NCI-H2029 (cell line): ENCODE measurements at regions not wholly inside any gene's neighbourhood (a gene's known extent, or its start where the extent isn't known, plus 50 kb on each side); places are given as distances from the start of the nearest gene placed in this dataset.

Experiments
- DNase-seq: peaks from one replicate; lab custom pipeline; 2025; lab: John Stamatoyannopoulos, UW

DNA sequence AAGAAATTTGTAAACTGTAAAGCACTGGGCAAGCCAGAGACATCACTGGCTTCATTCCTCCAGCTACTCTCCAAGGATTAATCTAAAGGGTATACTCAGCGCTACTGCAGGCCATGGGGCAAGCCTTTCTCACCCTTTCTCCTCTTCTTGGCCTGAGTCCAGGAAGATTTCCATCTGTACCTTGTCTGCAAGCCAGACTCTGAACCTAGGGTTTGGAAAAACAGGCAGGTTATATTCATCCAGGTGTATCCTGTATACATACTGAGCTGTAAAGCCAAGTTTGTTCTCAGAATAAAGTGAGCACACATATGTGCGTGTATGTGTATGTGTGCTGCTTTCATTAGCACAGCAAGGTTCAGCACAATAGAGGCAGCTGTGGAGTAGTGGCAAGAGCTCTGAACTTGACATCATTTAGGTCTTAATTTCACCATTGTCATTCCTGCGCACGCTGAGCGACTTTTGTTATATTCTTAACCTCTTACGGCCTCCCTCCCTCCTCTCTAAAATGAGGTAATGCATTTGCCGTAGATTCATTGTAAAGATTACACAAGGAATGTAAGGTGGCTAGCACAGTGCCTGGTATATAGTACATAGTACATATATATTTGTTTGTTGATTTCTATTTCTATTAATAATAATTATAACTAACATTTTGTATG is 128.1 kb upstream of the JUN start:
- DNase-seq = no peak

DNA sequence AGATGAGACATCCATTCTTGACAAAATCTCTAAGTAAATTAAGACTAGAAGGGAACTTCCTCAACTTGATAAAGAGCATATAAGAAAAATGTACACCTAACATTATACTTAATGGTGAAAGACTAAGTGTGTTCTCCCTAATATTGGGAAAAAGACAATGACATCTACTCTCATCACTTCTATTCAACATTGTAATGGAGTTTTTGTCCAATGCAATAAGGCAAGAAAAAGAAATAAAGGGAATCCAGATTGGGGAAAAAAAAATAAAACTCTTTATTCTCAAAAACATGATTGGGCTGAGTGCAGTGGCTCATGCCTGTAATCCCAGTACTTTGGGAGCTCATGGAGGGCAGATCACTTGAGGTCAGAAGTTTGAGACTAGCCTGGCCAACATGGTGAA is 131.1 kb upstream of the JUN start:
- DNase-seq = no peak

- no peak for DNase-seq
Observed at GRCh38 chr1:58917436-58917835, 133.6 kb upstream of the JUN start.

- no peak for DNase-seq
Observed at GRCh38 chr1:58919226-58919958, 135.5 kb upstream of the JUN start.

- DNase-seq = no peak
Observed at GRCh38 chr1:58919959-58920321, 136.1 kb upstream of the JUN start.

- DNase-seq = no peak
Observed at GRCh38 chr1:58921342-58921741, 137.5 kb upstream of the JUN start.

DNA sequence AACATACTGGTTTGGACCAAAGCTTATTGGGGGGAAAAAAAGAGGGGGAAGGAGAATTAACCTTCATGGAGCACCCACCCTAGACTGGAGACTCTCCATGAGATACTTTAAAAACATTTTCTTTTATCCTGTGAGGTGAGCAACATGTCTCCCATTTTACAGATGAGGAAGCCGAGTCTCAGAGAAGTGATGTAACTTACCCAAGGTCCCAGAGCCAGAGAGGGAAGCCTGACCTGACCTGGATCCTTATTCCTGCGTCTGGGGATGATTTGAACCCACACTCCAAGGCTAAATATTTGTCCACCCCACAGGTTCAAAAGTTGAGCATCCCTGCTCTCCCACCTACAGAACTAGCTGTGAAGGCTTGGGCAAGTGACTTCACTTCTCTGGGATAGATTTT is 137.9 kb upstream of the JUN start:
- no peak for DNase-seq

DNA sequence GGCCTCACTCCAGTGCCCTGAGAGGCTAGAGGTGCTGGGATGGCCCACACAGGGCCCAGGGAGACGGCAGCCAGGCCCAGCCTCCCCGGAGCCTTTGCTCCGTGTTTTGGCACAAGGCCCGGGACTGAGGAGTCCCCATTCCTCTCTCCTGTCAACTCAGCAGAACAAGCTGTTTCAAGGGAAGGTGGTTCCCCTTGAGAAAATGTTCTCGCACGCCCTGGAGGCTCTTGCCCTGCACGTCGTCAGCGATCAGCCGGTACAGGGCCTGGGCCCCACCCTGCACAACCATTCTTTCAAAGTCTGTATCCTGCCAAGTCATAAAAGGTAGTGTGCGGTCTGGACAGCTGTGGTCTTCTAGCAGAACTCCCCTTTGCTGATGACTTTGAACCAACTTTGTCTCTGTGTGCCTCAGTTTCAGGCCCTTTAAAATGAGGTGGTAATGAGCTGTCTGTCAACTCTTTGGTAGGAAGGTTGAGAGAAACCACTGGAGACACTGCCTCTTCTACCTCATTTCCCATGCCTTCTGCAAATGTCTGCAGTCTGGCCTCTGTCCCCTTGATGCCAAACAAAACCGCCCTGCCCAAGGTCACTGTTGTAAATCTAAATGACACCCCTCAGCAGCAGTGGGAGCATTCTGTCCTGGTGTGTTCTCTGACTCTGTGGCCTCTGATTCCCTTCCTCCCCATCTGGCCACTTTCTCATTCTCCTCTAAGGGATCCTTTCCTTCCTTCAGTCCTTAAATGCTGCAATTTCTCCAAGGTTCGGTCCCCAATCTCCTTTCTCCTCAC is 138.6 kb upstream of the JUN start:
- DNase-seq = no peak

DNA sequence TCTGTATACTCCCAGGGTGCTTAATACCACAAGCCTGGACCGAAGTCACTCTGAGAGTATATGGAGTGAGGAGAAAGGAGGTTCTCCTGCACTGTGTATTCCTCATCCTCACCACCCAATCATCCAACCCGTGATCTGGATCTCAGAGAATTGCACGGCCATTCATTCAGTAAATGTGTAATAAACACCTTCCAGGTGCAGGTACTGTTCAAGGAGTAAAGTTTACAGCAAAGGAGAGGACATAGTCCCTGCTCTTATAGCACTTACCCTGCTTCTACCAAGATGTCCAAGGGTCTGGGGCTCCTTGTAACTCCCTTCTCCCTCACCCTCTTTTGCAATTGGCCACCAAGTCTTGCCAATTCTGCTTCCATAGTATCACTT is 139.2 kb upstream of the JUN start:
- no peak for DNase-seq

DNA sequence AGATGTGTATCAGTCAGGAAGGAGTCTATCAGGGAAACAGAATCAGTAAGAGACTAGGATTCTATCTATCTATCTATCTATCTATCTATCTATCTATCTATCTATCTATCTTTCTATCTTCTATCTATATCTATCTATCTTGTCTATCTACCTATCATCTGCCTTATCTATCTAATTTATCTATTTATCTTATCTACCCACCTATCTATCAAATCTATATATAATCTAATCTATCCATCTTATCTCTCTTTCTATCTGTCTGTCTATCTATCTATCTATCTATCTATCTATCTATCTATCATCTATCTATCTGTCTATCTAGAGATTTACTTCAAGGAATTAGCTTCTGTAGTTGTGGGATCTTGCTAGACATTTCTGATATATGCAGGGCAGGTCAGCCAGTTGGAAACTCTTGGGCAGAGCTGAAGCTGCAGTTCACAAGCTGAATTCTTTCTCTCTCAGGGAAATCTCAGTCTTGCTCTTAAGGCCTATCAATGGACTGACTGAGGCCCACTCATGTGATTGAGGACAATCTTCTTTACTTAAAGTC is 140.2 kb upstream of the JUN start:
- DNase-seq = no peak

DNA sequence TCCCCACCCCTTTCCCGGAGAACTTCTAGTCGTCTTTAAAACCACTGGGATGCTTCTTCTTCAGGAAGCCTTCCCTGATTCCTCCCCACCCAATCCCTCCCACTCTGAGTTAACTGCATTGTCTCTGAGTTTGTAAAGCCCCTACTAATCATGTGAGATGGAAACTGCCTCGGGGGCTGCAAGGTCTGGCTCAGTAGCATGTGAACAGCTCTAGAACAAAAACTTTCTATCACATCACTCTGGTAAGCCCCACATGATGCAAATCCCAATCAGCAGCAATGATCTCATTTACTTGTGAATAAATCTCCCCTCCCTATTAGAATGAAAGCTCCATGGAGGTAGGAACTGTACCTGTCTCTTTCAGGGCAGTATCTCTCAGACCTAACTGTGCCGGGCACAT is 141.0 kb upstream of the JUN start:
- no peak for DNase-seq

- no peak for DNase-seq
Observed at GRCh38 chr1:58925247-58925646, 141.4 kb upstream of the JUN start.

DNA sequence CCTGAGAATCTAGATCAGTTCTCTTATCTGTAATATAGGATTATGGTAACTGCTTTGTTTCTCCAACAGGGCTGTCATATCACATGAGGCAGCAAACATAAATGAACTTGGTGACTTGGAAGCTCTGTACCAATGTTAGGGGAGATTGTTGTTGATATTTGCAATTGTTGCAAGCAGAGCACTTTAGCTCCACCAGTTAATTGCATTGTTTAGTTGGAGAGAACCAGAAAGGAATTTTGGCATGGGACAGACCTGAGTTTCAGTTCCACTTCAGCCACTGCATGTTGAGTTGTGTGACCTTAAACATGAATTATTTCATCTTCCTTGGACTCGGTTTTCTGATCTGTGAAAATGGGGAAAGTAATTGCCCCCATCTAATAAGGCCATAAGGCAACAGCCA is 142.3 kb upstream of the JUN start:
- no peak for DNase-seq

GRCh38 chr1:58927041-58927721 is 143.3 kb upstream of the JUN start:
- DNase-seq = peak; percentile 91

DNA sequence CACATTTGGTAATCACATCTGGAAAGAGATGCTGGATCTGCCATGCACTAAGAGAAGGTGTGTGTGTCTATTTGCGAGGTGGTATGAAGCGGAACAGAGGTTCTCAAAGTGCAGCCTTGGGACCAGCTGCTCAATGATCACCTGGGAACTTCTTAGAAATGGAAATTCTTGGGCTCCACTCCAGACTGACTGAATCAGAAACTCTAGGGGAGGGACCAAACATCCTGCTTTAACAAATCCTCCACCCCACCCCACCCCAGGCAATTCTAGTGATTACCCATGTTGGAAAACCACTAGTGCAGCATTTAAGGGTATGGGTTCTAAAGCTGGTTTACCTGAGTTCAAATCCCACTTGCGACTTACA is 143.9 kb upstream of the JUN start:
- DNase-seq = no peak

DNA sequence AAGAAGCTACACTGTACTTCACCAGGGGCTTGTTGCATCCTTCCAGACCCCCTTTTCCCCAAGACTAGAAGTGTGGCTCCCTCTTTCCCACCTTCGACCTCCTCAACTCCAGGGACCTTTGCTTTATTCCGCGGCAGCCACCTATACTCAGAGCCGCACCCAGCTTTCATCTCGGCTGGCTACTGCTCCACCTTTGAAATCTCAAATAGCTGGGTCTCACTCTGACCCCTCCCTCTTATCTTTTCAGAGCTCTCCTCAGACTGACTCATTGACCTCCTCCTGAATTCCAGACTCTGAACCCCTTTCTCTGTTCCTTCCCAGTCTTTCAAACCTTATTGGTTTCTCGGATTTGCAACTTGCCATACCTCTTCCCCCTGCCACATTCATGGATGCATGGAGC is 144.7 kb upstream of the JUN start:
- no peak for DNase-seq

- DNase-seq = no peak
Observed at GRCh38 chr1:58929671-58930325, 146.0 kb upstream of the JUN start.

GRCh38 chr1:58931024-58931423 is 147.2 kb upstream of the JUN start:
- peak; percentile 50 for DNase-seq

- no peak for DNase-seq
Observed at GRCh38 chr1:58931756-58932155, 147.9 kb upstream of the JUN start.

GRCh38 chr1:58932859-58933598 is 149.2 kb upstream of the JUN start:
- peak; percentile 99 for DNase-seq

- DNase-seq = no peak
Observed at GRCh38 chr1:58933599-58933926, 149.7 kb upstream of the JUN start.
